ENCODE measurements at regions not wholly inside any gene's neighbourhood (a gene's known extent, or its start where the extent isn't known, plus 50 kb on each side); places are given as distances from the start of the nearest gene placed in this dataset.

- TF ChIP-seq POLR2AphosphoS5 (IDR thresholded peaks at IDR 0.05; ENCODE audit: low read depth, low read length) (no peak), TAF1 (IDR thresholded peaks at IDR 0.05; ENCODE audit: borderline replicate concordance, insufficient read depth, low read length) (no peak)
Measured at GRCh38 chr10:15444105-15445005, 73.3 kb upstream of the FAM171A1 start.

Data from PFSK-1 (cell line).